HepG2 (cell line): ENCODE measurements at regions not wholly inside any gene's neighbourhood (a gene's known extent, or its start where the extent isn't known, plus 50 kb on each side); places are given as distances from the start of the nearest gene placed in this dataset.
"Not testable (repeated sequence)": the region's sequence is repeated elsewhere in the genome, so short reads cannot be mapped to it uniquely, and the experiment has no call there.

ENCODE experiments used
- ATAC-seq: fragments of 200-7000 bp; cut with Tn5 transposase; 3 replicates; pipeline ENCODE4 v1.9.1; 2020; ENCODE audit warnings: mild to moderate bottlenecking, moderate library complexity
- BruUV-seq: library from RNA; stranded (reverse); fragments of 400-500 nt; replicated peaks from 2 replicates; lab custom pipeline; 2021; lab: Mats Ljungman, UMichigan
- CTCF ChIA-PET: fragments of 300-600 bp; formaldehyde crosslinking; extraction: SDS; loops from one replicate; lab custom pipeline; 2021; ENCODE audit warnings: low total read pairs, inconsistent platforms, low intra/inter-chr PET ratio; lab: Yijun Ruan, JAX
- POLR2A ChIA-PET: fragments of 350-600 bp; sonication (Branson Sonifier 250); formaldehyde crosslinking; loops from one replicate; lab custom pipeline; 2020; ENCODE audit warnings: antibody characterized with exemption, inconsistent platforms; lab: Yijun Ruan, JAX
- DNase-seq: peaks from one replicate; pipeline ENCODE4 v3.0.0-alpha.2; 2015; ENCODE audit warnings: low spot score
- FAIRE-seq: peaks from 3 replicates; lab custom pipeline; 2011; peaks lifted over from hg19 to GRCh38; lab: Jason Lieb, UNC
- H2AFZ ChIP-seq: one replicate; pipeline ENCODE4 v1.6.1; 2011; ENCODE audit warnings: low read length, inconsistent platforms
- H3K27ac ChIP-seq: fragments of 300-600 bp; 3 replicates; pipeline ENCODE4 v1.8.0; 2011; ENCODE audit warnings: mixed run types, mild to moderate bottlenecking, mixed read lengths, low read length, inconsistent platforms; ENCODE audit not compliant: insufficient read depth; ENCODE audit errors: extremely low read length
- H3K27me3 ChIP-seq, 2 experiments: fragments of 200-600 bp in 1 of 2; 2 replicates in 1 of 2; 3 replicates in 1 of 2; pipeline versions ENCODE4 v1.6.0 to v1.8.0; 2011; ENCODE audit warnings: low read length in 2 of 2, mild to moderate bottlenecking in 2 of 2, moderate library complexity in 2 of 2, inconsistent platforms in 1 of 2; ENCODE audit not compliant: insufficient read depth in 2 of 2, control insufficient read depth in 1 of 2
- H3K36me3 ChIP-seq, 2 experiments: fragments of 200-600 bp in 1 of 2; replicated peaks in 1 of 2; 2 replicates in 1 of 2; 3 replicates in 1 of 2; pipeline versions ENCODE4 v1.5.1 to v1.8.0; 2011; ENCODE audit warnings: low read length in 2 of 2, inconsistent platforms in 1 of 2; ENCODE audit not compliant: insufficient read depth in 2 of 2, control insufficient read depth in 1 of 2
- H3K4me1 ChIP-seq: 2 replicates; pipeline ENCODE4 v1.5.1; 2012; ENCODE audit warnings: low read length, inconsistent platforms; ENCODE audit not compliant: insufficient read depth
- H3K4me2 ChIP-seq: 2 replicates; pipeline ENCODE4 v1.6.0; 2011; ENCODE audit warnings: low read depth, low read length, inconsistent platforms
- H3K4me3 ChIP-seq, 3 experiments: fragments of 200-600 bp in 1 of 3; sonication (generic), shearing (Covaris generic) in 1 of 3; replicated peaks in 1 of 3; 2 replicates each; pipeline ENCODE4 v1.5.1; 2011 to 2016; ENCODE audit warnings: low read length in 3 of 3, inconsistent platforms in 2 of 3, low read depth in 2 of 3, mild to moderate bottlenecking in 2 of 3, control low read depth in 1 of 3, mixed read lengths in 1 of 3; ENCODE audit not compliant: insufficient read depth in 1 of 3
- H3K79me2 ChIP-seq: one replicate; pipeline ENCODE4 v1.6.1; 2011; ENCODE audit warnings: low read length, inconsistent platforms; ENCODE audit not compliant: insufficient read depth
- H3K9ac ChIP-seq: 2 replicates; pipeline ENCODE4 v1.6.0; 2011; ENCODE audit warnings: mild to moderate bottlenecking, low read depth, low read length, inconsistent platforms; ENCODE audit not compliant: insufficient read depth
- H3K9me3 ChIP-seq: 2 replicates; pipeline ENCODE4 v1.5.1; 2012; ENCODE audit warnings: mild to moderate bottlenecking, low read length
- H4K20me1 ChIP-seq: 2 replicates; pipeline ENCODE4 v1.6.0; 2011; ENCODE audit warnings: inconsistent platforms, mild to moderate bottlenecking, low read length, moderate library complexity; ENCODE audit not compliant: insufficient read depth
- MATR3 ChIP-seq: sonication (generic); formaldehyde crosslinking; IDR thresholded peaks from 2 replicates; pipeline ENCODE4 v1.4.0; 2020; ENCODE audit warnings: missing genetic modification reagents
- MIER3 ChIP-seq: IDR thresholded peaks from 2 replicates; pipeline ENCODE4 v1.6.1; 2016; ENCODE audit warnings: missing compliant biosample characterization, borderline replicate concordance
- NR3C1 ChIP-seq: sonication (generic); formaldehyde crosslinking; IDR thresholded peaks from 2 replicates; pipeline ENCODE4 v1.4.0; 2020; ENCODE audit warnings: missing genetic modification reagents
- SNAI1 ChIP-seq: sonication (generic); formaldehyde crosslinking; IDR thresholded peaks from 2 replicates; pipeline ENCODE4 v1.5.0; 2020; ENCODE audit warnings: mild to moderate bottlenecking, missing genetic modification reagents, borderline replicate concordance
- ZC3H13 ChIP-seq: sonication (generic); formaldehyde crosslinking; IDR thresholded peaks from 2 replicates; pipeline ENCODE4 v1.8.1; 2023; ENCODE audit warnings: mild to moderate bottlenecking, missing genetic modification reagents, moderate library complexity
- ZNF235 ChIP-seq: sonication (generic); formaldehyde crosslinking; IDR thresholded peaks from 2 replicates; pipeline ENCODE4 v1.8.1; 2023; ENCODE audit warnings: mild to moderate bottlenecking, missing genetic modification reagents, borderline replicate concordance
- ZNF558 ChIP-seq: sonication (generic); formaldehyde crosslinking; IDR thresholded peaks from 2 replicates; pipeline ENCODE4 v1.9.0; 2022; ENCODE audit warnings: mild to moderate bottlenecking, missing genetic modification reagents, borderline replicate concordance
- ZNF562 ChIP-seq: sonication (generic); formaldehyde crosslinking; IDR thresholded peaks from 2 replicates; pipeline ENCODE4 v1.8.0; 2022; ENCODE audit warnings: missing genetic modification reagents, borderline replicate concordance
- WGBS: methylation state at CpG from one replicate; pipeline ENCODE4 v1.1.6; 2017; ENCODE audit warnings: low lambda C conversion rate; 5-methylcytosine and 5-hydroxymethylcytosine counted together
- in situ Hi-C: cut with HindIII; loops from 2 replicates; pipeline ENCODE4 v1.10.0; 2017; ENCODE audit warnings: low pct_unique_long_range_greater_than_20kb; ENCODE audit not compliant: extremely low pct_ligation_motif_present
- intact Hi-C: fragments of 100-400 bp; cut with micrococcal nuclease; formaldehyde crosslinking; loops from one replicate; pipeline ENCODE4 v1.10.0; 2022; ENCODE audit not compliant: unreplicated experiment
- TF ChIP-seq, protein P1 (sequence below): sonication (generic); formaldehyde crosslinking; IDR thresholded peaks from 2 replicates; pipeline ENCODE4 v1.4.0; 2020; ENCODE audit warnings: mild to moderate bottlenecking, missing genetic modification reagents
- TF ChIP-seq, protein P2 (sequence below): IDR thresholded peaks from 2 replicates; pipeline ENCODE4 v1.6.1; 2012; ENCODE audit warnings: low read depth, low read length, improper control_type of control experiment
- TF ChIP-seq, protein P3 (sequence below): sonication (generic); formaldehyde crosslinking; IDR thresholded peaks from 2 replicates; pipeline ENCODE4; 2020; ENCODE audit warnings: missing genetic modification reagents, mild to moderate bottlenecking, borderline replicate concordance
- TF ChIP-seq, protein P4 (sequence below): sonication (generic); formaldehyde crosslinking; IDR thresholded peaks from 2 replicates; pipeline ENCODE4 v1.4.0; 2020; ENCODE audit warnings: missing genetic modification reagents; ENCODE audit errors: not compliant biosample characterization

DNA sequence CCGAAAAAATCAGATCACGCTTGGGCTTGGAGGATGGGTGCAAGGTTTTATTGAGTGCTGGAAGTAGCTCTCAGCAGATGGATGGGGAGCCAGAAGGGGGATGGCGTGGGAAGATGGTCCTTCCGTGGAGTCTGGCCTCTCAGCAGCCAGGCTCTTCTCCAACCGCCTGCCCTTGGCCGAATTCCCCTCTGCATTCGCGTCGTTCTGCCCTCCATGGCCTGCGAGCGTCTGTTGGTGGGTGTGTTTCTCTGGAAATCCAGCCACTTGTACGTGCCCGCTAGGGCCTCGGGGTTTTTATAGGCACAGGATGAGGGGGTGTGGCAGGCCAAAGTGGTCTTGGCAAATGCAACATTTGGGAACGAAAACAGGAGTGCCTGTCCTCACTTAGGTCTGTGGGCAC is 815.2 kb downstream of the TSN start:
- Histone ChIP-seq H3K4me1 (no peaks in the 10 kb centered on the region), H3K4me3 (no peak overlapping the region), H3K36me3 (no peaks in the 10 kb centered on the region), H3K27ac (no peak overlapping the region), H3K9me3 (peaks cover 34% of the 10 kb centered on the region), H2AFZ (no peak overlapping the region), H3K27me3 (no peaks in the 10 kb centered on the region), H3K9ac (no peak overlapping the region), H4K20me1 (no peaks in the 10 kb centered on the region), H3K4me2 (no peak overlapping the region), H3K79me2 (no peaks in the 10 kb centered on the region)
- 38% methylated on average over 15 of the region's 15 CpGs for WGBS
- DNase-seq = no peak
- BruUV-seq = no TSS peak
- CTCF ChIA-PET = no interaction called here
- no peak for FAIRE-seq
- no peak for TF ChIP-seq ZNF558 (CRISPR knock-in tag)
- no peak for TF ChIP-seq MATR3 (CRISPR knock-in tag)
- TF ChIP-seq, protein P1, sequence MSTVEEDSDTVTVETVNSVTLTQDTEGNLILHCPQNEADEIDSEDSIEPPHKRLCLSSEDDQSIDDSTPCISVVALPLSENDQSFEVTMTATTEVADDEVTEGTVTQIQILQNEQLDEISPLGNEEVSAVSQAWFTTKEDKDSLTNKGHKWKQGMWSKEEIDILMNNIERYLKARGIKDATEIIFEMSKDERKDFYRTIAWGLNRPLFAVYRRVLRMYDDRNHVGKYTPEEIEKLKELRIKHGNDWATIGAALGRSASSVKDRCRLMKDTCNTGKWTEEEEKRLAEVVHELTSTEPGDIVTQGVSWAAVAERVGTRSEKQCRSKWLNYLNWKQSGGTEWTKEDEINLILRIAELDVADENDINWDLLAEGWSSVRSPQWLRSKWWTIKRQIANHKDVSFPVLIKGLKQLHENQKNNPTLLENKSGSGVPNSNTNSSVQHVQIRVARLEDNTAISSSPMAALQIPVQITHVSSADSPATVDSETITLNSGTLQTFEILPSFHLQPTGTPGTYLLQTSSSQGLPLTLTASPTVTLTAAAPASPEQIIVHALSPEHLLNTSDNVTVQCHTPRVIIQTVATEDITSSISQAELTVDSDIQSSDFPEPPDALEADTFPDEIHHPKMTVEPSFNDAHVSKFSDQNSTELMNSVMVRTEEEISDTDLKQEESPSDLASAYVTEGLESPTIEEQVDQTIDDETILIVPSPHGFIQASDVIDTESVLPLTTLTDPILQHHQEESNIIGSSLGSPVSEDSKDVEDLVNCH (CRISPR knock-in tag) = no peak
- TF ChIP-seq NR3C1 (CRISPR knock-in tag) = no peak
- TF ChIP-seq, protein P2, sequence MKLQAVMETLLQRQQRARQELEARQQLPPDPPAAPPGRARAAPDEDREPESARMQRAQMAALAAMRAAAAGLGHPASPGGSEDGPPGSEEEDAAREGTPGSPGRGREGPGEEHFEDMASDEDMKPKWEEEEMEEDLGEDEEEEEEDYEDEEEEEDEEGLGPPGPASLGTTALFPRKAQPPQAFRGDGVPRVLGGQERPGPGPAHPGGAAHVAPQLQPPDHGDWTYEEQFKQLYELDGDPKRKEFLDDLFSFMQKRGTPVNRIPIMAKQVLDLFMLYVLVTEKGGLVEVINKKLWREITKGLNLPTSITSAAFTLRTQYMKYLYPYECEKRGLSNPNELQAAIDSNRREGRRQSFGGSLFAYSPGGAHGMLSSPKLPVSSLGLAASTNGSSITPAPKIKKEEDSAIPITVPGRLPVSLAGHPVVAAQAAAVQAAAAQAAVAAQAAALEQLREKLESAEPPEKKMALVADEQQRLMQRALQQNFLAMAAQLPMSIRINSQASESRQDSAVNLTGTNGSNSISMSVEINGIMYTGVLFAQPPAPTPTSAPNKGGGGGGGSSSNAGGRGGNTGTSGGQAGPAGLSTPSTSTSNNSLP = no peak
- no peak for TF ChIP-seq ZNF235
- no peak for TF ChIP-seq ZC3H13 (CRISPR knock-in tag)
- no peak for TF ChIP-seq ZNF562
- TF ChIP-seq SNAI1 (CRISPR knock-in tag) = no peak
- TF ChIP-seq, protein P3, sequence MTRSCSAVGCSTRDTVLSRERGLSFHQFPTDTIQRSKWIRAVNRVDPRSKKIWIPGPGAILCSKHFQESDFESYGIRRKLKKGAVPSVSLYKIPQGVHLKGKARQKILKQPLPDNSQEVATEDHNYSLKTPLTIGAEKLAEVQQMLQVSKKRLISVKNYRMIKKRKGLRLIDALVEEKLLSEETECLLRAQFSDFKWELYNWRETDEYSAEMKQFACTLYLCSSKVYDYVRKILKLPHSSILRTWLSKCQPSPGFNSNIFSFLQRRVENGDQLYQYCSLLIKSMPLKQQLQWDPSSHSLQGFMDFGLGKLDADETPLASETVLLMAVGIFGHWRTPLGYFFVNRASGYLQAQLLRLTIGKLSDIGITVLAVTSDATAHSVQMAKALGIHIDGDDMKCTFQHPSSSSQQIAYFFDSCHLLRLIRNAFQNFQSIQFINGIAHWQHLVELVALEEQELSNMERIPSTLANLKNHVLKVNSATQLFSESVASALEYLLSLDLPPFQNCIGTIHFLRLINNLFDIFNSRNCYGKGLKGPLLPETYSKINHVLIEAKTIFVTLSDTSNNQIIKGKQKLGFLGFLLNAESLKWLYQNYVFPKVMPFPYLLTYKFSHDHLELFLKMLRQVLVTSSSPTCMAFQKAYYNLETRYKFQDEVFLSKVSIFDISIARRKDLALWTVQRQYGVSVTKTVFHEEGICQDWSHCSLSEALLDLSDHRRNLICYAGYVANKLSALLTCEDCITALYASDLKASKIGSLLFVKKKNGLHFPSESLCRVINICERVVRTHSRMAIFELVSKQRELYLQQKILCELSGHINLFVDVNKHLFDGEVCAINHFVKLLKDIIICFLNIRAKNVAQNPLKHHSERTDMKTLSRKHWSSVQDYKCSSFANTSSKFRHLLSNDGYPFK = no peak
- TF ChIP-seq, protein P4, sequence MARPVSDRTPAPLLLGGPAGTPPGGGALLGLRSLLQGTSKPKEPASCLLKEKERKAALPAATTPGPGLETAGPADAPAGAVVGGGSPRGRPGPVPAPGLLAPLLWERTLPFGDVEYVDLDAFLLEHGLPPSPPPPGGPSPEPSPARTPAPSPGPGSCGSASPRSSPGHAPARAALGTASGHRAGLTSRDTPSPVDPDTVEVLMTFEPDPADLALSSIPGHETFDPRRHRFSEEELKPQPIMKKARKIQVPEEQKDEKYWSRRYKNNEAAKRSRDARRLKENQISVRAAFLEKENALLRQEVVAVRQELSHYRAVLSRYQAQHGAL (CRISPR knock-in tag) = no peak
- no peak for TF ChIP-seq MIER3 (CRISPR knock-in tag)
- no peak for ATAC-seq
- POLR2A ChIA-PET = no interaction called here
- in situ Hi-C loops = no loop called here
- intact Hi-C loops = no loop called here

DNA sequence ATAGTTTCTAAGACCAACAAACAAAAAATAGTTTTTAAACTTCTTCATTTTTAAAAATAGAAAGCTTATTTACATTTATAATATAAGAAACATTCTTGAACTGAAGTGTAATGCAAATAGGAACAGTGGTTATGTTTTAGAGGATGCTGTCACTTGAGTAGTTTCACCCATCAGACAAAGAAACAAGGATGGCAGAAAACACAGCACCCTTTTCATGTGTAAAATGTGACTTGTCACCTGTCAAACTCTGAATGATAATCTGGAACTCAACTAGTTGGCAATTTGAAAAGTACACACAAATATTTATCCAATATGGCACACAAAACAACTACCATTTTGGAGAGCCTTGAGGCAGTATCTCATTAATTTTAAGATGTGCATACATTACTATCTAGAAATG is 816.0 kb downstream of the TSN start:
- H3K27ac ChIP-seq, H3K9ac ChIP-seq, ATAC-seq, H3K79me2 ChIP-seq, intact Hi-C loops, H3K4me1 ChIP-seq, H4K20me1 ChIP-seq, DNase-seq, FAIRE-seq, H3K4me3 ChIP-seq, POLR2A ChIA-PET, in situ Hi-C loops, H3K36me3 ChIP-seq, BruUV-seq, H3K27me3 ChIP-seq, CTCF ChIA-PET, H2AFZ ChIP-seq, H3K4me2 ChIP-seq: not testable (repeated sequence)
- H3K9me3 ChIP-seq = peaks cover 38% of the 10 kb centered on the region
